ENCODE measurements at regions not wholly inside any gene's neighbourhood (a gene's known extent, or its start where the extent isn't known, plus 50 kb on each side); places are given as distances from the start of the nearest gene placed in this dataset.
A peak's percentile ranks its signal among the peaks of the same experiment; 100 is the strongest.

- TF ChIP-seq CTCF (IDR thresholded peaks at IDR 0.05): no peak
- H3K27ac ChIP-seq: no peak overlapping the region
- H3K4me3 ChIP-seq: no peak overlapping the region
- DNase-seq (ENCODE audit: low spot score): no peak
These were observed 479.0 kb downstream of the NPHP4 start for GRCh38 chr1:5513179-5513578.

- TF ChIP-seq CTCF (IDR thresholded peaks at IDR 0.05): no peak
- Histone ChIP-seq H3K4me3 (no peak overlapping the region), H3K27ac (no peak overlapping the region)
- no peak for DNase-seq (ENCODE audit: low spot score)
These were observed 480.7 kb downstream of the NPHP4 start for GRCh38 chr1:5511381-5512097.

- DNase-seq (ENCODE audit: low spot score): no peak
- peak; percentile 99 for TF ChIP-seq CTCF (IDR thresholded peaks at IDR 0.05)
- H3K4me3 ChIP-seq: no peak overlapping the region
- no peak overlapping the region for H3K27ac ChIP-seq
These were observed 482.4 kb downstream of the NPHP4 start for GRCh38 chr1:5509664-5510452.

GRCh38 chr1:5508669-5509330, 483.4 kb downstream of the NPHP4 start:
- TF ChIP-seq CTCF (IDR thresholded peaks at IDR 0.05): no peak

GRCh38 chr1:5507340-5507739, 484.9 kb downstream of the NPHP4 start:
- DNase-seq (ENCODE audit: low spot score): no peak
- H3K27ac ChIP-seq: no peak overlapping the region
- TF ChIP-seq CTCF (IDR thresholded peaks at IDR 0.05): no peak

More at GRCh38 chr1:5508669-5509330, 483.4 kb downstream of the NPHP4 start:
- no peak for DNase-seq (ENCODE audit: low spot score)
- no peak overlapping the region for H3K4me3 ChIP-seq
- H3K27ac ChIP-seq: no peak overlapping the region

GRCh38 chr1:5506634-5507033, 485.6 kb downstream of the NPHP4 start:
- Histone ChIP-seq H3K4me3 (no peak overlapping the region), H3K27ac (no peak overlapping the region)
- DNase-seq (ENCODE audit: low spot score): no peak
- no peak for TF ChIP-seq CTCF (IDR thresholded peaks at IDR 0.05)

More at GRCh38 chr1:5507340-5507739, 484.9 kb downstream of the NPHP4 start:
- no peak overlapping the region for H3K4me3 ChIP-seq
